ENCODE measurements at regions not wholly inside any gene's neighbourhood (a gene's known extent, or its start where the extent isn't known, plus 50 kb on each side); places are given as distances from the start of the nearest gene placed in this dataset.

- POLR2A ChIA-PET = no interaction called here
- peaks cover 29% of the 10 kb centered on the region for H3K27me3 Mint-ChIP-seq
- DNase-seq = no peak
- no peak overlapping the region for H3K27ac Mint-ChIP-seq
- no peaks in the 10 kb centered on the region for H3K36me3 ChIP-seq (ENCODE audit: insufficient read depth, low read length)
- no peaks in the 10 kb centered on the region for H3K4me1 ChIP-seq (ENCODE audit: insufficient read depth, low read length)
- CTCF ChIA-PET = no interaction called here
- no peak overlapping the region for H3K4me3 Mint-ChIP-seq
- peaks cover 0 to 9% of the 10 kb centered on the region in 2 experiments for H3K9me3 ChIP-seq (ENCODE audit: control insufficient read depth in 1 of 2, insufficient read depth in 1 of 2, low read length in 2 of 2)
- no peak for ATAC-seq (ENCODE audit: poor library complexity)
- no peak overlapping the region for H3K4me3 ChIP-seq (ENCODE audit: low read length)
- H3K9me3 Mint-ChIP-seq = no peaks in the 10 kb centered on the region
- H3K4me1 Mint-ChIP-seq (ENCODE audit: low read depth) = no peaks in the 10 kb centered on the region
- TF ChIP-seq, protein P1, sequence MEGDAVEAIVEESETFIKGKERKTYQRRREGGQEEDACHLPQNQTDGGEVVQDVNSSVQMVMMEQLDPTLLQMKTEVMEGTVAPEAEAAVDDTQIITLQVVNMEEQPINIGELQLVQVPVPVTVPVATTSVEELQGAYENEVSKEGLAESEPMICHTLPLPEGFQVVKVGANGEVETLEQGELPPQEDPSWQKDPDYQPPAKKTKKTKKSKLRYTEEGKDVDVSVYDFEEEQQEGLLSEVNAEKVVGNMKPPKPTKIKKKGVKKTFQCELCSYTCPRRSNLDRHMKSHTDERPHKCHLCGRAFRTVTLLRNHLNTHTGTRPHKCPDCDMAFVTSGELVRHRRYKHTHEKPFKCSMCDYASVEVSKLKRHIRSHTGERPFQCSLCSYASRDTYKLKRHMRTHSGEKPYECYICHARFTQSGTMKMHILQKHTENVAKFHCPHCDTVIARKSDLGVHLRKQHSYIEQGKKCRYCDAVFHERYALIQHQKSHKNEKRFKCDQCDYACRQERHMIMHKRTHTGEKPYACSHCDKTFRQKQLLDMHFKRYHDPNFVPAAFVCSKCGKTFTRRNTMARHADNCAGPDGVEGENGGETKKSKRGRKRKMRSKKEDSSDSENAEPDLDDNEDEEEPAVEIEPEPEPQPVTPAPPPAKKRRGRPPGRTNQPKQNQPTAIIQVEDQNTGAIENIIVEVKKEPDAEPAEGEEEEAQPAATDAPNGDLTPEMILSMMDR (IDR thresholded peaks at IDR 0.05) = no peak
- H3K27ac ChIP-seq (ENCODE audit: low read depth in 1 of 2, low read length in 2 of 2) = no peak overlapping the region
- no peaks in the 10 kb centered on the region for H3K36me3 Mint-ChIP-seq (ENCODE audit: low read depth)
- H3K27me3 ChIP-seq (ENCODE audit: control insufficient read depth in 1 of 2, insufficient read depth in 2 of 2, low read length in 2 of 2) = peaks cover 0 to 2% of the 10 kb centered on the region in 2 experiments
- intact Hi-C loops (cut with DNase I, micrococcal nuclease) = no loop called here
These were observed 156.0 kb downstream of the ZNF33B start for GRCh38 chr10:42482411-42482810.

- no peaks in the 10 kb centered on the region for H3K4me1 ChIP-seq (ENCODE audit: insufficient read depth, low read length)
- POLR2A ChIA-PET = no interaction called here
- Mint-ChIP-seq H3K4me1 (ENCODE audit: low read depth) (peaks cover 7% of the 10 kb centered on the region), H3K9me3 (peaks cover 2% of the 10 kb centered on the region), H3K4me3 (no peak overlapping the region), H3K27ac (no peak overlapping the region), H3K36me3 (ENCODE audit: low read depth) (no peaks in the 10 kb centered on the region), H3K27me3 (peaks cover 57% of the 10 kb centered on the region)
- H3K9me3 ChIP-seq (ENCODE audit: control insufficient read depth in 1 of 2, insufficient read depth in 1 of 2, low read length in 2 of 2) = peaks cover 0 to 20% of the 10 kb centered on the region in 2 experiments
- no peak for DNase-seq
- no peaks in the 10 kb centered on the region for H3K36me3 ChIP-seq (ENCODE audit: insufficient read depth, low read length)
- intact Hi-C loops (cut with DNase I, micrococcal nuclease) = no loop called here
- H3K27ac ChIP-seq (ENCODE audit: low read depth in 1 of 2, low read length in 2 of 2) = no peak overlapping the region
- peaks cover 5 to 11% of the 10 kb centered on the region in 2 experiments for H3K27me3 ChIP-seq (ENCODE audit: control insufficient read depth in 1 of 2, insufficient read depth in 2 of 2, low read length in 2 of 2)
- no peak overlapping the region for H3K4me3 ChIP-seq (ENCODE audit: low read length)
- no peak for ATAC-seq (ENCODE audit: poor library complexity)
- TF ChIP-seq, protein P1 (IDR thresholded peaks at IDR 0.05) = no peak
- CTCF ChIA-PET = no interaction called here
These were observed 159.3 kb downstream of the ZNF33B start for GRCh38 chr10:42479057-42479456.

DNA sequence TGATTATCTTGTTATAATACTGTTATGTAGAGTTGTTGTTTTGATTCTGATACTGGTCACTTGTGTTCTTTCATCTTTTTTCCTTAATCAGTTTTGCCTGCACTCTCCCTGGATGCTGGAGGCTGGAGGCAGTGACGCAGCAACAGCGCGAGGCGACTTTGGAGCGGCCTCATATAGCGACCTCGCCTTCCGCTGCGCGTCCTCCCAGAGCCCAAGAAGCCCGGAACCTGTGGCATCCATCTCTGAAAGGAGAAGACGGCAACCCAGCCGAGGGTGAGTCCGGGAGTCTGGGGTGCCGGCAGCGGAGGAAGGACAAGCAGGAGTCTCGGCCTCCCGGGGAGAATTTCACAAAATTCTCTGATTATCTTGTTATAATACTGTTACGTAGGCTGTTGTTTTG lies 161.2 kb downstream of the ZNF33B start:
- DNase-seq (no peak), ATAC-seq (ENCODE audit: poor library complexity) (no peak)
- H3K4me3 Mint-ChIP-seq = no peak overlapping the region
- Histone ChIP-seq H3K4me1 (ENCODE audit: insufficient read depth, low read length) (no peaks in the 10 kb centered on the region), H3K9me3 (ENCODE audit: control insufficient read depth in 1 of 2, insufficient read depth in 1 of 2, low read length in 2 of 2) (peaks cover 0 to 20% of the 10 kb centered on the region in 2 experiments), H3K27me3 (ENCODE audit: control insufficient read depth in 1 of 2, insufficient read depth in 2 of 2, low read length in 2 of 2) (peaks cover 3 to 11% of the 10 kb centered on the region in 2 experiments), H3K27ac (ENCODE audit: low read depth in 1 of 2, low read length in 2 of 2) (no peak overlapping the region), H3K4me3 (ENCODE audit: low read length) (no peak overlapping the region), H3K36me3 (ENCODE audit: insufficient read depth, low read length) (no peaks in the 10 kb centered on the region)
- no peaks in the 10 kb centered on the region for H3K36me3 Mint-ChIP-seq (ENCODE audit: low read depth)
- H3K9me3 Mint-ChIP-seq = peaks cover 2% of the 10 kb centered on the region
- ChIA-PET POLR2A (no interaction called here), CTCF (no interaction called here)
- peaks cover 57% of the 10 kb centered on the region for H3K27me3 Mint-ChIP-seq
- peaks cover 7% of the 10 kb centered on the region for H3K4me1 Mint-ChIP-seq (ENCODE audit: low read depth)
- TF ChIP-seq, protein P1 (IDR thresholded peaks at IDR 0.05) = no peak
- intact Hi-C loops (cut with DNase I, micrococcal nuclease) = no loop called here
- no peak overlapping the region for H3K27ac Mint-ChIP-seq
